ENCODE measurements at regions not wholly inside any gene's neighbourhood (a gene's known extent, or its start where the extent isn't known, plus 50 kb on each side); places are given as distances from the start of the nearest gene placed in this dataset.

DNA sequence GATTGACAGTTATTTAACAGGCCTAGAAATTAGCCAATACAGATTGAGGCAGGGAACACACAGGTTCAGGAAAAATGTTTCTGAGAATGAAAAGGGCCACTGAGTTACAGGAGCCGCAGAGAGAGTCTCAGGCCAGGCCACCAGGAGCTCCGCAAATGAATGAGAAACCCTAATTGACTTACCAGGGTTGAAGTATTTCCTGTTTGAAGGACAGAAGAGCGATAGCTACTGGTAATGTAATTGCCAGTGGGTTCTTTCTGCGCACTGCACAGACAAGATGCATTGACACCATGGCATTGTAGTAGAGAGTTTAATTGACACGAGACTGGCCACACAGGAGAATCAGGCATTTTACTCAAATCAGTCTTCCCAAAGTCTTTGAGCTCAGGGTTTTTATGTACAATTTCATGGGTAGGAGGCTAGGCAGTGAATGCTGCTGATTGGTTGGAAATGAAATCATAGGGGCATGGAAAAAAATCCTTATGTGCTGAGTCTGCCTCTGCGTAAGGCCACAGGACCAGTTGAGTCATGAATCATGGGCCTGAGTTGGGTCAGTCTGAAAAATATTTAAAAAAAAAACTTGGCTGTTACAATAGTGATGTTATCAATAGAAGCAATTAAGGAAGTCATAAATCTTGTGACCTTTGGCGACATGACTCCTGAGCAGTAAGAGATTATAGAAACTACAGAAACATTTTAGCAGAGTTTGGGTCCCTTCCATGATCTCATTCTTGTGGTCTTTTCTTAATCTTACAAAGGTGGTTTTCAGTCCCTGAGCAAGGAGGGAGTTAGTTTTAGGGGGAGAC is 203.8 kb downstream of the CASP12 start:
- Histone ChIP-seq H3K9me3 (no peaks in the 10 kb centered on the region), H3K27me3 (no peaks in the 10 kb centered on the region), H3K4me3 (no peak overlapping the region), H3K27ac (no peak overlapping the region), H3K4me1 (no peaks in the 10 kb centered on the region), H3K36me3 (no peaks in the 10 kb centered on the region)
- TF ChIP-seq POLR2AphosphoS5 (IDR thresholded peaks at IDR 0.05) (no peak), EP300 (IDR thresholded peaks at IDR 0.05) (no peak), POLR2A (IDR thresholded peaks at IDR 0.05) (no peak)
- intact Hi-C loops (cut with DNase I): no loop called here
- DNase-seq: no peak
- WGBS, 2 donors: 85 to 86% methylated on average over 7 of the region's 7 CpGs

DNA sequence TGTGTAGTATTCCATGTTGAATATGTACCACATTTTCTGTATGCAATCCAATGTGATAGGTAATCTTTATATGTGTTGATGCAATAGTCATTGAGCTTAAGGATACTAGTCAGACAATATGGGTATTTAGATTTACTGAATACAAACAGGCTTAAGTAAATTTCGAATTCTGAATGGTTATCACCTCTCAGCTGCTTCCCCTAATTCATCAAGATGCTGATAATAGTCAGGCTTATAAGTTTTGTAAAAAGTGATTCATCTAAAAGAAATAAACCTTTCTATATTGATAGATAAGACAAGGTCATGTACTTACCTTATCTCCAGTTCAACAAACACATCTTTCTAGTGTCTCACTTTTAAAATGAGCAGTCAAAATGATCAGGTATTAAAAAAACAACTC is 205.5 kb downstream of the CASP12 start:
- TF ChIP-seq EP300 (IDR thresholded peaks at IDR 0.05): no peak
- TF ChIP-seq, protein P1, sequence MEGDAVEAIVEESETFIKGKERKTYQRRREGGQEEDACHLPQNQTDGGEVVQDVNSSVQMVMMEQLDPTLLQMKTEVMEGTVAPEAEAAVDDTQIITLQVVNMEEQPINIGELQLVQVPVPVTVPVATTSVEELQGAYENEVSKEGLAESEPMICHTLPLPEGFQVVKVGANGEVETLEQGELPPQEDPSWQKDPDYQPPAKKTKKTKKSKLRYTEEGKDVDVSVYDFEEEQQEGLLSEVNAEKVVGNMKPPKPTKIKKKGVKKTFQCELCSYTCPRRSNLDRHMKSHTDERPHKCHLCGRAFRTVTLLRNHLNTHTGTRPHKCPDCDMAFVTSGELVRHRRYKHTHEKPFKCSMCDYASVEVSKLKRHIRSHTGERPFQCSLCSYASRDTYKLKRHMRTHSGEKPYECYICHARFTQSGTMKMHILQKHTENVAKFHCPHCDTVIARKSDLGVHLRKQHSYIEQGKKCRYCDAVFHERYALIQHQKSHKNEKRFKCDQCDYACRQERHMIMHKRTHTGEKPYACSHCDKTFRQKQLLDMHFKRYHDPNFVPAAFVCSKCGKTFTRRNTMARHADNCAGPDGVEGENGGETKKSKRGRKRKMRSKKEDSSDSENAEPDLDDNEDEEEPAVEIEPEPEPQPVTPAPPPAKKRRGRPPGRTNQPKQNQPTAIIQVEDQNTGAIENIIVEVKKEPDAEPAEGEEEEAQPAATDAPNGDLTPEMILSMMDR (IDR thresholded peaks at IDR 0.05): no peak
- TF ChIP-seq POLR2A (IDR thresholded peaks at IDR 0.05): no peak
- TF ChIP-seq POLR2AphosphoS5 (IDR thresholded peaks at IDR 0.05): no peak
- Histone ChIP-seq H3K9me3 (no peaks in the 10 kb centered on the region), H3K36me3 (no peaks in the 10 kb centered on the region), H3K4me1 (no peaks in the 10 kb centered on the region), H3K27me3 (no peaks in the 10 kb centered on the region), H3K27ac (no peak overlapping the region), H3K4me3 (no peak overlapping the region)
- no peak for DNase-seq
- WGBS, 2 donors: 25 to 74% methylated on average over 1 of the region's 1 CpG
- intact Hi-C loops (cut with DNase I): no loop called here

DNA sequence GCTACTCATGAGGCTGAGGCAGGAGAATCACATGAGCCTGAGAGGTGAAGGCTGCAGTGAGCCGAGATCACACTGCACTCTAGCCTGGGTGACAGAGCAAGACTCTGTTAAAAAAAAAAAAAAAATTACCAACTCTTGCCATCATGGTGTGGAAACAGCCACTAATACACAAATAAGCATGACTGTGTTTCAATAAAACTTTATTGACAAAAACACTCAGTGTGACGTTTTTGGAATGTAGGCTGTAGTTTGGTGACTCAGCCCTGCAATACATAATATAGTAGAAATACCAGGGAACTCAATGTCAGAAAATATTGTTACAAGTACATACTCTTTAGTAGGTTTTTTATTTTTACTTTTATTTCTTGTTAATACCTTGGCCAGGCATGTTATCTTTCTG is 207.1 kb downstream of the CASP12 start:
- H3K36me3 ChIP-seq: no peaks in the 10 kb centered on the region
- intact Hi-C loops (cut with DNase I): no loop called here
- 67 to 85% methylated on average over 2 of the region's 2 CpGs for WGBS, 2 donors
- H3K4me1 ChIP-seq: no peaks in the 10 kb centered on the region
- TF ChIP-seq, protein P1 (IDR thresholded peaks at IDR 0.05): no peak
- TF ChIP-seq EP300 (IDR thresholded peaks at IDR 0.05) (no peak), POLR2AphosphoS5 (IDR thresholded peaks at IDR 0.05) (no peak), POLR2A (IDR thresholded peaks at IDR 0.05) (no peak)
- no peaks in the 10 kb centered on the region for H3K27me3 ChIP-seq
- no peak overlapping the region for H3K4me3 ChIP-seq
- no peaks in the 10 kb centered on the region for H3K9me3 ChIP-seq
- H3K27ac ChIP-seq: no peak overlapping the region
- DNase-seq: no peak

DNA sequence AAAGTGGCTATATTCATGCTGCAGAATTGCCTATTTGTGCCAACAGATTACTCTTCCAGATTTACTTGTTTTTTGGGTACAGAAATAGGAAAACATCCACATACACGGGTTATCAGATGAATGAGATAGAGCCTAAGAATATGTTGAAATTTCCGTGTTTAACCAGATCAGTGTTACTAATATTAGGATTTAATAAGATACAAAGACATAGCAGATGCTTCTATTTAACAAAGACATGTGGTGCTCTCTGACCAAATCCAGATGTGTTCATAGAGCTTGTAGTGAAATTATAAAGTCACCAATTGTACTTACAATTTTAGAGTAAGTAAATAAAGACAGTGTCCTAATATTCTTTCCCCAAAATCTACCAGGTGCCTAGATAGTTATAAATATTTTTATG is 208.0 kb downstream of the CASP12 start:
- TF ChIP-seq POLR2AphosphoS5 (IDR thresholded peaks at IDR 0.05): no peak
- TF ChIP-seq, protein P1 (IDR thresholded peaks at IDR 0.05): no peak
- no peak for TF ChIP-seq POLR2A (IDR thresholded peaks at IDR 0.05)
- no peak for TF ChIP-seq EP300 (IDR thresholded peaks at IDR 0.05)
- 73 to 88% methylated on average over 2 of the region's 2 CpGs for WGBS, 2 donors
- intact Hi-C loops (cut with DNase I): no loop called here
- Histone ChIP-seq H3K4me1 (no peaks in the 10 kb centered on the region), H3K36me3 (no peaks in the 10 kb centered on the region), H3K27ac (no peak overlapping the region), H3K9me3 (no peaks in the 10 kb centered on the region), H3K4me3 (no peak overlapping the region), H3K27me3 (no peaks in the 10 kb centered on the region)
- no peak for DNase-seq

DNA sequence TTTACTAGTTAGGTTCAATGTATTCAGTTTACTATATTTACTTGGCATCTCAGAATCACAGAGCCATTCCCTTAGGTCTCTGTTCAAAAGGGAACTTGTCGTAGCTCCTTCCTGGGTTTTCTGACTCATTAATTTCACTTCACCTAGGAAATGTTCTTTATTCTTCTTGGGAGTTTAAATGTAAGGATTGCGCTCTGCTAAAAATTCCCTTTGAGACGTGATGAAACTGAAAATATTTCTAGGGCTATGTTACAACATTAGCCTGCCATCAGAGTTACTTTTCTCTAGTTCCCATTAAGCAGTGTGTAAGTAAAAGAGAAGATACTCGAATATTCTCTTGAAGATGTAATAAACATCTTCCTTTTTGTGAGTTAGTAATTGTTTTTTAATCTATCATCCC is 209.5 kb downstream of the CASP12 start:
- TF ChIP-seq POLR2AphosphoS5 (IDR thresholded peaks at IDR 0.05): no peak
- TF ChIP-seq, protein P1 (IDR thresholded peaks at IDR 0.05): no peak
- intact Hi-C loops (cut with DNase I): no loop called here
- DNase-seq: no peak

More for the DNA sequence above, 209.5 kb downstream of the CASP12 start:
- Histone ChIP-seq H3K9me3 (no peaks in the 10 kb centered on the region), H3K27ac (no peak overlapping the region), H3K4me3 (no peak overlapping the region), H3K4me1 (no peaks in the 10 kb centered on the region), H3K27me3 (no peaks in the 10 kb centered on the region), H3K36me3 (no peaks in the 10 kb centered on the region)
- WGBS, 2 donors: 71 to 75% methylated on average over 4 of the region's 4 CpGs
